Ishikawa (cell line): ENCODE measurements at regions not wholly inside any gene's neighbourhood (a gene's known extent, or its start where the extent isn't known, plus 50 kb on each side); places are given as distances from the start of the nearest gene placed in this dataset.

Source experiments
- CEBPB ChIP-seq: IDR thresholded peaks from 2 replicates; pipeline ENCODE4 v1.6.1; 2012
- CREB1 ChIP-seq: IDR thresholded peaks from 2 replicates; pipeline ENCODE4 v1.6.1; 2012; ENCODE audit warnings: low read depth
- EGR1 ChIP-seq: IDR thresholded peaks from 2 replicates; pipeline ENCODE4 v1.6.1; 2012
- EP300 ChIP-seq: IDR thresholded peaks from 2 replicates; pipeline ENCODE4 v1.6.1; 2012; ENCODE audit warnings: borderline replicate concordance
- FOXM1 ChIP-seq: IDR thresholded peaks from 2 replicates; pipeline ENCODE4 v1.6.1; 2012; ENCODE audit warnings: low read depth, borderline replicate concordance
- NFIC ChIP-seq: IDR thresholded peaks from 2 replicates; pipeline ENCODE4 v1.6.1; 2012
- RAD21 ChIP-seq: IDR thresholded peaks from 2 replicates; pipeline ENCODE4 v1.6.1; 2012; ENCODE audit warnings: low read depth
- TAF1 ChIP-seq: IDR thresholded peaks from 2 replicates; pipeline ENCODE4 v1.6.1; 2012; ENCODE audit warnings: low read depth, mild to moderate bottlenecking
- TCF12 ChIP-seq: IDR thresholded peaks from 2 replicates; pipeline ENCODE4 v1.6.1; 2012; ENCODE audit warnings: low read depth
- TEAD4 ChIP-seq: IDR thresholded peaks from 2 replicates; pipeline ENCODE4 v1.6.1; 2012
- YY1 ChIP-seq: IDR thresholded peaks from 2 replicates; pipeline ENCODE4 v1.6.1; 2012; ENCODE audit warnings: low read depth
- ZBTB7A ChIP-seq: IDR thresholded peaks from 2 replicates; pipeline ENCODE4 v1.6.1; 2012; ENCODE audit warnings: low read depth
- TF ChIP-seq, protein P1 (sequence below): IDR thresholded peaks from 2 replicates; pipeline ENCODE4 v1.6.1; 2012
- TF ChIP-seq, protein P2 (sequence below): IDR thresholded peaks from 2 replicates; pipeline ENCODE4 v1.6.1; 2012; ENCODE audit warnings: low read depth, mild to moderate bottlenecking
- TF ChIP-seq, protein P3 (sequence below): IDR thresholded peaks from 2 replicates; pipeline ENCODE4 v1.6.1; 2012

DNA sequence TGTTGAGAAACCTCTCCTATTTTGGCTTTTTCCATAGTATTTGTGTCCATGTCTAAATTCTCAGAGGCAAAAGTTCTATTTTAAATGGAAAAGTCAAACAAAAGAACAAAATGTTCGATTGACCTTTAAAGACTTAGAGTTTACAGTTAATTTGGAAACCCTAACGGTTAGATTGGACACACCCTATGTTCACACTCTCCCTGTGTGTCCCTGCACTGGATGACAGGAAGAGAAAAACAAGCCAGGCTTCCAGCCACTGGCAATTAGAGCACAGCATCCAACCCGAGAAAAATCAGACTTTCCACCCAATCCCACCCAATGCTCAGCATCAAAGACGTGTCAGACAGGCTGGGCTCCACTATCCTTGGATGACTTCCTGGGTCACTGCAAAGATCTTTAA, 241.3 kb downstream of the TBXT start:
- TF ChIP-seq EGR1, result no peak
- TF ChIP-seq NFIC, result no peak
- TF ChIP-seq ZBTB7A, result no peak
- no peak for TF ChIP-seq RAD21
- TF ChIP-seq, protein P1, sequence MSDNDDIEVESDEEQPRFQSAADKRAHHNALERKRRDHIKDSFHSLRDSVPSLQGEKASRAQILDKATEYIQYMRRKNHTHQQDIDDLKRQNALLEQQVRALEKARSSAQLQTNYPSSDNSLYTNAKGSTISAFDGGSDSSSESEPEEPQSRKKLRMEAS, result no peak
- TF ChIP-seq EP300, result no peak
- no peak for TF ChIP-seq TAF1
- TF ChIP-seq, protein P2, sequence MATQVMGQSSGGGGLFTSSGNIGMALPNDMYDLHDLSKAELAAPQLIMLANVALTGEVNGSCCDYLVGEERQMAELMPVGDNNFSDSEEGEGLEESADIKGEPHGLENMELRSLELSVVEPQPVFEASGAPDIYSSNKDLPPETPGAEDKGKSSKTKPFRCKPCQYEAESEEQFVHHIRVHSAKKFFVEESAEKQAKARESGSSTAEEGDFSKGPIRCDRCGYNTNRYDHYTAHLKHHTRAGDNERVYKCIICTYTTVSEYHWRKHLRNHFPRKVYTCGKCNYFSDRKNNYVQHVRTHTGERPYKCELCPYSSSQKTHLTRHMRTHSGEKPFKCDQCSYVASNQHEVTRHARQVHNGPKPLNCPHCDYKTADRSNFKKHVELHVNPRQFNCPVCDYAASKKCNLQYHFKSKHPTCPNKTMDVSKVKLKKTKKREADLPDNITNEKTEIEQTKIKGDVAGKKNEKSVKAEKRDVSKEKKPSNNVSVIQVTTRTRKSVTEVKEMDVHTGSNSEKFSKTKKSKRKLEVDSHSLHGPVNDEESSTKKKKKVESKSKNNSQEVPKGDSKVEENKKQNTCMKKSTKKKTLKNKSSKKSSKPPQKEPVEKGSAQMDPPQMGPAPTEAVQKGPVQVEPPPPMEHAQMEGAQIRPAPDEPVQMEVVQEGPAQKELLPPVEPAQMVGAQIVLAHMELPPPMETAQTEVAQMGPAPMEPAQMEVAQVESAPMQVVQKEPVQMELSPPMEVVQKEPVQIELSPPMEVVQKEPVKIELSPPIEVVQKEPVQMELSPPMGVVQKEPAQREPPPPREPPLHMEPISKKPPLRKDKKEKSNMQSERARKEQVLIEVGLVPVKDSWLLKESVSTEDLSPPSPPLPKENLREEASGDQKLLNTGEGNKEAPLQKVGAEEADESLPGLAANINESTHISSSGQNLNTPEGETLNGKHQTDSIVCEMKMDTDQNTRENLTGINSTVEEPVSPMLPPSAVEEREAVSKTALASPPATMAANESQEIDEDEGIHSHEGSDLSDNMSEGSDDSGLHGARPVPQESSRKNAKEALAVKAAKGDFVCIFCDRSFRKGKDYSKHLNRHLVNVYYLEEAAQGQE, result no peak
- no peak for TF ChIP-seq CREB1
- TF ChIP-seq TCF12, result no peak
- TF ChIP-seq YY1, result no peak
- no peak for TF ChIP-seq CEBPB
- TF ChIP-seq, protein P3, sequence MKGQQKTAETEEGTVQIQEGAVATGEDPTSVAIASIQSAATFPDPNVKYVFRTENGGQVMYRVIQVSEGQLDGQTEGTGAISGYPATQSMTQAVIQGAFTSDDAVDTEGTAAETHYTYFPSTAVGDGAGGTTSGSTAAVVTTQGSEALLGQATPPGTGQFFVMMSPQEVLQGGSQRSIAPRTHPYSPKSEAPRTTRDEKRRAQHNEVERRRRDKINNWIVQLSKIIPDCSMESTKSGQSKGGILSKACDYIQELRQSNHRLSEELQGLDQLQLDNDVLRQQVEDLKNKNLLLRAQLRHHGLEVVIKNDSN, result no peak
- no peak for TF ChIP-seq TEAD4
- no peak for TF ChIP-seq FOXM1

DNA sequence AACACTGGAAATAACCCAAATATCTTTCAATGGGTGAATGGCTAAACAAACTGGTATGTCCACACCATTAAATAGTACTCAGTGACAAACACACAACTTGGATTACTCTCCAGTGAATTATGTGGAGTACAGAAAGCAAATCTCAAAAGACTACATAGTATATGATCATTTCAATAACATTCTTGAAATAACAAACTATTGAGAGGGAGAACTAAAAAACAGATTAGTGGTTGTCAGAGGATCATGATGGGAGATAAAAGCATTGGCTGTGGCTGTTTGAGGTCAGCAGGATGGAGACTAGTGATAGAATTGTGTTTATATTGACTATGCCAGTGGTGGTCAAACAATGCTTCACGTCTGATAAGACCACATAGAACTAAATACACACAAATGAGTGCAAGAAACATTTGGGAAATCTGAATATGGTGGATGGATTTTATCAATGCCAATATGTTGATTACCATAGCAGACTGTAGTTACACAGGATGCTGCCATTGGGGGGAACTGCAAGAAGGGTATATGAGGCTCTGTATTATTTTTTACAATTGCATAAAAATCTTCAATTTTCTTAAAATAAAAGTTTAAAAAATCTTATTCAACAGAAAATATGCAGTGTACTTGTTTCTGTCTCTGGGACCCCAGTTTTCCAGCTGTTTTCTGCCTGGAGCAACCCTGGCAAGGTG, 242.0 kb downstream of the TBXT start:
- TF ChIP-seq, protein P1, result no peak
- TF ChIP-seq CREB1 (no peak), EGR1 (no peak), TCF12 (no peak), ZBTB7A (no peak), TEAD4 (no peak), FOXM1 (no peak), CEBPB (no peak)
- TF ChIP-seq, protein P3, result no peak

DNA sequence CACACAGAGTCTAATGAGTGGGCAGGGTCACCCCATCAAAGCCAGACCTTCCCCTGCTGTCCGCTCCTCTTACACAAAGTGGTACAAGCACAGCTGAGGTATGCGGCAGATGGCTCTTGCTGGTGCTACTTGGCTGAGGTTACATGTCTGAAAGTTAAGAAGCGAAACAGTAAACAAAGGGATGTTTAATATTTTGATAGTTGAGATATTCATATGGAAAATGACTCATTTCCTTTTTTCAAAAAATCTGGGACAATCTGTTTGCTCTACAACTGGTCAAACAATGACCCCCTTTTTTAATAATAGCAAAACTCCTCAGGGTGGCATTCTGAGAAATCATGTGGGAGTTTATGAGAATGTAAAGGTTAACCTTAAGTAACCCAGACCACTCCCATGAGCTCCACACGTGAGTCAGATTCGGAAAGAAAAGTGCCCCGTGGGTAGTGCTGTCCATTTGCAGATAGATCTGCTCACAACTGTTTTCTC, 245.3 kb downstream of the TBXT start:
- TF ChIP-seq, protein P1, result no peak
- no peak for TF ChIP-seq ZBTB7A
- TF ChIP-seq EP300, result no peak
- TF ChIP-seq, protein P2, result no peak
- no peak for TF ChIP-seq TEAD4
- no peak for TF ChIP-seq YY1
- no peak for TF ChIP-seq EGR1

DNA sequence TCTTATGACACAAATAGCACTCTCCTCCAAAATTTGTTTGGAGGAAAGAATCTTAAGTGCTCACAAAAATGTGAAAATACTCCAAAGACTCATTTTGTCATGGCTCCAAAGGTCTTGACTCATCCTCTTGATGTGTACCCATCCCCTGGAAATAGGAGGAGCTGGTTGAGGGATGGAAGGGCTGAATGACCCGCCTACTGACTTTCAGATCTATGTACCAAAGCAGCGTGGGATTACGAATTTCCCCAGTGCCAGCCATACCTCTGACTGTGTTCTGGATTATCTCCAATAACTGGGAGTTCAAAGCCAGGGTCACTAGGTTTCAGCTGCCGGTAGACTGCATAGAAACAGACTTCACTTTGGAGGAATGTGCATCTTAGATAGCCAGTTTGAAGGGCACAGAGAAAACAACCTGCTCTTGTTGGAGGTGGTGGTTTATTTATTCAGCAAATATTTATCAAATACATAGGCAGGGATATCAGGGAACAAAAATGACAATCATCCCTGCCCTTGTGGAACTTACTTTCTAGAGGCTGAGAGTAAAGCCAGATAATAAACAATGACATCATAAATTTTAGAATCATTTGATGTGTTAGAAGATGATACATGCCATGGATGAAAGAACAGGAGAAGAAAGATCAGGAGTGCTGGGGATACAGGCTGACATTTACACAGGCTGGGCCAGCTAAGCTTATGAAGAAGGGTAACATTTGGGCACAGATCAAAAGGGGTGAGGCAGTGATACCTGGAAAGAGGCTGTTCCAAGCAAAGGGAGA, 246.6 kb downstream of the TBXT start:
- TF ChIP-seq, protein P3, result no peak
- no peak for TF ChIP-seq YY1
- TF ChIP-seq NFIC, result no peak
- TF ChIP-seq RAD21, result no peak
- TF ChIP-seq, protein P2, result no peak
- no peak for TF ChIP-seq TEAD4
- TF ChIP-seq, protein P1, result no peak
- TF ChIP-seq EP300, result no peak
- no peak for TF ChIP-seq ZBTB7A
- no peak for TF ChIP-seq TCF12
- no peak for TF ChIP-seq TAF1
- TF ChIP-seq CREB1, result no peak
- TF ChIP-seq EGR1, result no peak
- TF ChIP-seq FOXM1, result no peak
